Activated CD8-positive, alpha-beta memory T cell treated with anti-CD3 and anti-CD28 coated beads, Interleukin-2, amount 10 ng/mL, durations not matched to agents 7 days and 5 days (primary cell): ENCODE measurements at regions not wholly inside any gene's neighbourhood (a gene's known extent, or its start where the extent isn't known, plus 50 kb on each side); places are given as distances from the start of the nearest gene placed in this dataset.

Source experiments
- ATAC-seq: fragments of 150-1000 bp; cut with Tn5 transposase; one replicate; pipeline ENCODE4 v1.10.0; 2021; ENCODE audit warnings: moderate library complexity
- CTCF ChIA-PET: fragments of 350-600 bp; sonication (Branson Sonifier 250); formaldehyde crosslinking; loops from one replicate; lab custom pipeline; 2021; ENCODE audit warnings: antibody characterized with exemption; lab: Charles Lee
- DNase-seq: peaks from one replicate; pipeline ENCODE4 v3.0.0-alpha.2; 2020
- H3K27ac Mint-ChIP-seq: one replicate; pipeline ENCODE4 v1.8.0; 2021; ENCODE audit warnings: mild to moderate bottlenecking, mixed read lengths
- H3K27me3 Mint-ChIP-seq: one replicate; pipeline ENCODE4 v1.8.0; 2021; ENCODE audit warnings: mixed read lengths
- H3K36me3 Mint-ChIP-seq: one replicate; pipeline ENCODE4 v1.8.0; 2021; ENCODE audit warnings: mild to moderate bottlenecking, mixed read lengths
- H3K4me1 Mint-ChIP-seq: one replicate; pipeline ENCODE4 v1.8.0; 2021; ENCODE audit warnings: mixed read lengths
- H3K4me3 Mint-ChIP-seq: one replicate; pipeline ENCODE4 v1.8.0; 2021; ENCODE audit warnings: mild to moderate bottlenecking, moderate library complexity, mixed read lengths
- H3K9me3 Mint-ChIP-seq: one replicate; pipeline ENCODE4 v1.8.0; 2022; ENCODE audit warnings: low read depth, mixed read lengths

- H3K27me3 Mint-ChIP-seq, result peaks cover 13% of the 10 kb centered on the region
- H3K4me3 Mint-ChIP-seq, result no peak overlapping the region
- no peak for DNase-seq
- no peaks in the 10 kb centered on the region for H3K36me3 Mint-ChIP-seq
- H3K27ac Mint-ChIP-seq, result no peak overlapping the region
- CTCF ChIA-PET, result interaction anchor here (0.8 kb wide), 1 partner anchor 18 kb away, joined by 5 read pairs; no protein-coding TSS in a partner anchor
- peaks cover 9% of the 10 kb centered on the region for H3K4me1 Mint-ChIP-seq
- ATAC-seq, result no peak
- H3K9me3 Mint-ChIP-seq, result no peaks in the 10 kb centered on the region
Observed at GRCh38 chr22:49322861-49323622, 504.6 kb downstream of the BRD1 start.

- no peaks in the 10 kb centered on the region for H3K36me3 Mint-ChIP-seq
- no peaks in the 10 kb centered on the region for H3K9me3 Mint-ChIP-seq
- no peak overlapping the region for H3K27ac Mint-ChIP-seq
- no peak for DNase-seq
- H3K4me3 Mint-ChIP-seq, result no peak overlapping the region
- CTCF ChIA-PET, result interaction anchor here (0.8 kb wide), 1 partner anchor 17 kb away, joined by 5 read pairs; no protein-coding TSS in a partner anchor
- H3K27me3 Mint-ChIP-seq, result peaks cover 18% of the 10 kb centered on the region
- H3K4me1 Mint-ChIP-seq, result peaks cover 9% of the 10 kb centered on the region
- no peak for ATAC-seq
Observed at GRCh38 chr22:49322231-49322630, 505.4 kb downstream of the BRD1 start.

- Mint-ChIP-seq H3K4me1 (peaks cover 9% of the 10 kb centered on the region), H3K27me3 (peaks cover 18% of the 10 kb centered on the region), H3K36me3 (no peaks in the 10 kb centered on the region), H3K4me3 (no peak overlapping the region), H3K9me3 (no peaks in the 10 kb centered on the region), H3K27ac (no peak overlapping the region)
- ATAC-seq (no peak), DNase-seq (no peak)
- CTCF ChIA-PET, result no interaction called here
Observed at GRCh38 chr22:49321477-49322055, 506.1 kb downstream of the BRD1 start.

- no peak overlapping the region for H3K27ac Mint-ChIP-seq
- CTCF ChIA-PET, result no interaction called here
- no peaks in the 10 kb centered on the region for H3K36me3 Mint-ChIP-seq
- DNase-seq (no peak), ATAC-seq (no peak)
- H3K9me3 Mint-ChIP-seq, result no peaks in the 10 kb centered on the region
- no peak overlapping the region for H3K4me3 Mint-ChIP-seq
- peaks cover 9% of the 10 kb centered on the region for H3K4me1 Mint-ChIP-seq
- H3K27me3 Mint-ChIP-seq, result peaks cover 18% of the 10 kb centered on the region
Observed at GRCh38 chr22:49320714-49321476, 506.8 kb downstream of the BRD1 start.

- Mint-ChIP-seq H3K36me3 (no peaks in the 10 kb centered on the region), H3K27me3 (peaks cover 33% of the 10 kb centered on the region), H3K4me3 (no peak overlapping the region), H3K4me1 (no peaks in the 10 kb centered on the region), H3K27ac (no peak overlapping the region), H3K9me3 (no peaks in the 10 kb centered on the region)
- DNase-seq (no peak), ATAC-seq (no peak)
- CTCF ChIA-PET, result interaction anchor here (1.4 kb wide), 1 partner anchor 13 kb away, joined by 6 read pairs; no protein-coding TSS in a partner anchor
Observed at GRCh38 chr22:49317369-49317768, 510.3 kb downstream of the BRD1 start.

GRCh38 chr22:49312601-49313000 is 515.1 kb downstream of the BRD1 start:
- no peak overlapping the region for H3K4me3 Mint-ChIP-seq
- no peak overlapping the region for H3K27ac Mint-ChIP-seq
- H3K4me1 Mint-ChIP-seq, result no peaks in the 10 kb centered on the region
- CTCF ChIA-PET, result no interaction called here
- H3K9me3 Mint-ChIP-seq, result no peaks in the 10 kb centered on the region
- ATAC-seq (no peak), DNase-seq (peak; percentile 27)
- H3K36me3 Mint-ChIP-seq, result no peaks in the 10 kb centered on the region
- H3K27me3 Mint-ChIP-seq, result peaks cover 31% of the 10 kb centered on the region

GRCh38 chr22:49310354-49310753 is 517.3 kb downstream of the BRD1 start:
- no peak overlapping the region for H3K27ac Mint-ChIP-seq
- CTCF ChIA-PET, result no interaction called here

GRCh38 chr22:49308300-49308699 is 519.4 kb downstream of the BRD1 start:
- no peaks in the 10 kb centered on the region for H3K36me3 Mint-ChIP-seq
- H3K4me1 Mint-ChIP-seq, result no peaks in the 10 kb centered on the region
- H3K4me3 Mint-ChIP-seq, result no peak overlapping the region
- H3K27ac Mint-ChIP-seq, result no peak overlapping the region
- H3K27me3 Mint-ChIP-seq, result peaks cover 22% of the 10 kb centered on the region
- no peaks in the 10 kb centered on the region for H3K9me3 Mint-ChIP-seq
- CTCF ChIA-PET, result no interaction called here
- no peak for DNase-seq
- ATAC-seq, result no peak

More at GRCh38 chr22:49310354-49310753, 517.3 kb downstream of the BRD1 start:
- Mint-ChIP-seq H3K4me3 (no peak overlapping the region), H3K27me3 (peaks cover 28% of the 10 kb centered on the region), H3K9me3 (no peaks in the 10 kb centered on the region), H3K4me1 (no peaks in the 10 kb centered on the region), H3K36me3 (no peaks in the 10 kb centered on the region)
- DNase-seq (peak; percentile 36), ATAC-seq (no peak)

GRCh38 chr22:49307870-49308269 is 519.8 kb downstream of the BRD1 start:
- H3K27me3 Mint-ChIP-seq, result peaks cover 18% of the 10 kb centered on the region
- no peak for ATAC-seq
- no peak overlapping the region for H3K4me3 Mint-ChIP-seq
- H3K4me1 Mint-ChIP-seq, result no peaks in the 10 kb centered on the region
- no peaks in the 10 kb centered on the region for H3K9me3 Mint-ChIP-seq
- peak; percentile 31 for DNase-seq
- H3K36me3 Mint-ChIP-seq, result no peaks in the 10 kb centered on the region
- CTCF ChIA-PET, result no interaction called here
- no peak overlapping the region for H3K27ac Mint-ChIP-seq

- Mint-ChIP-seq H3K9me3 (no peaks in the 10 kb centered on the region), H3K27me3 (peaks cover 14% of the 10 kb centered on the region), H3K36me3 (no peaks in the 10 kb centered on the region), H3K4me1 (no peaks in the 10 kb centered on the region), H3K27ac (no peak overlapping the region), H3K4me3 (no peak overlapping the region)
- ATAC-seq (no peak), DNase-seq (no peak)
- CTCF ChIA-PET, result no interaction called here
Observed at GRCh38 chr22:49307481-49307830, 520.2 kb downstream of the BRD1 start.

- Mint-ChIP-seq H3K27me3 (peaks cover 10% of the 10 kb centered on the region), H3K4me1 (no peaks in the 10 kb centered on the region), H3K27ac (no peak overlapping the region), H3K36me3 (no peaks in the 10 kb centered on the region), H3K9me3 (no peaks in the 10 kb centered on the region), H3K4me3 (no peak overlapping the region)
- DNase-seq, result peak; percentile 37
- ATAC-seq, result no peak
- CTCF ChIA-PET, result no interaction called here
Observed at GRCh38 chr22:49306632-49307480, 520.8 kb downstream of the BRD1 start.

- Mint-ChIP-seq H3K4me3 (no peak overlapping the region), H3K4me1 (no peaks in the 10 kb centered on the region)
- no peak for DNase-seq
Observed at GRCh38 chr22:49305966-49306631, 521.6 kb downstream of the BRD1 start.

More at GRCh38 chr22:49305966-49306631, 521.6 kb downstream of the BRD1 start:
- Mint-ChIP-seq H3K27me3 (peaks cover 8% of the 10 kb centered on the region), H3K36me3 (no peaks in the 10 kb centered on the region), H3K9me3 (no peaks in the 10 kb centered on the region), H3K27ac (no peak overlapping the region)
- ATAC-seq, result no peak
- CTCF ChIA-PET, result interaction anchor here (1.0 to 2.6 kb wide), 8 partner anchors 10 to 729 kb away, joined by 3 to 13 read pairs (median 4); no protein-coding TSS in a partner anchor
